Thyroid gland (tissue), 4 donors: ENCODE measurements at regions not wholly inside any gene's neighbourhood (a gene's known extent, or its start where the extent isn't known, plus 50 kb on each side); places are given as distances from the start of the nearest gene placed in this dataset.

ENCODE experiments used
- DNase-seq, 2 donors: peaks; one replicate each; pipeline ENCODE4 v3.0.0-alpha.2; 2019
- H3K27ac ChIP-seq, 3 donors: fragments of 200-600 bp; sonication (generic); 1 replicate in 2 of 3; 2 replicates in 1 of 3; pipeline ENCODE4 v1.5.1; 2016 to 2019; ENCODE audit warnings: mild to moderate bottlenecking in 1 of 3, moderate library complexity in 1 of 3
- H3K27me3 ChIP-seq: fragments of 200-600 bp; sonication (generic); one replicate; pipeline ENCODE4 v1.5.1; 2019
- H3K36me3 ChIP-seq, 2 donors: fragments of 200-600 bp; sonication (generic); one replicate each; pipeline ENCODE4 v1.5.1; 2016 to 2019
- H3K4me1 ChIP-seq, 2 donors: fragments of 200-600 bp; sonication (generic); one replicate each; pipeline ENCODE4 v1.5.1; 2017 to 2019
- H3K4me3 ChIP-seq, 3 donors: fragments of 200-600 bp; sonication (generic); replicated peaks in 1 of 3; 1 replicate in 2 of 3; 2 replicates in 1 of 3; pipeline ENCODE4 v1.5.1; 2016; ENCODE audit warnings: mild to moderate bottlenecking in 1 of 3
- H3K9me3 ChIP-seq: fragments of 200-600 bp; sonication (generic); one replicate; pipeline ENCODE4 v1.5.1; 2017
- POLR2A ChIP-seq, 2 donors: fragments of 450-650 bp; IDR thresholded peaks; one replicate each; pipeline ENCODE4 v1.6.1; 2017; ENCODE audit warnings: antibody characterized with exemption in 2 of 2, mild to moderate bottlenecking in 2 of 2, moderate library complexity in 1 of 2
- WGBS, 2 donors: methylation state at CpG; one replicate each; pipeline ENCODE4 v1.1.5; 2017; 5-methylcytosine and 5-hydroxymethylcytosine counted together
- intact Hi-C: fragments of 100-400 bp; cut with DNase I; formaldehyde crosslinking; loops from one replicate; pipeline ENCODE4 v1.15.1; 2023
- TF ChIP-seq, protein P1 (sequence below), 6 experiments: fragments of 200-600 bp in 3 of 6; fragments of 450-650 bp in 3 of 6; sonication (generic) in 3 of 6; IDR thresholded peaks; one replicate each; pipeline ENCODE4 v1.5.1; 2016 to 2019; ENCODE audit warnings: antibody characterized with exemption in 6 of 6, mild to moderate bottlenecking in 2 of 6, inconsistent platforms in 1 of 6, moderate library complexity in 1 of 6

DNA sequence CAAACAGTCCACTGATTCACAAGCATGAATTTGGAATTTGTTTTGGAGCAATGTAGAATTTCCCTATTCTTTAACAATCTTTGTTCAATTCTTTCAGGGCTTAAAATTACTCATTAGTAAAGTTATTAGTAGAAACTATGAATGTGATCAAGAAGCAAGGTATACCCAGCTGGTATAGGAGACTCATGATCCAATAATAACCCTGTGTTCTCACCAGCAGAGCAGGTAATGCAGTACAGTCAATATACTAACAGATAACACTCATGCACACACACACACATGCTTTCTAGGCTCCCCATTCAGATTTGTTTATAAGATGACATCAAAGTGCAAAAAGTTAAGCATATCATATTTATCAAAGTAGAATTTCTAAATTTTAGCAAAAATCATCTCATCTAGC is 445.2 kb downstream of the ELAVL2 start:
- no peak for DNase-seq
- intact Hi-C loops = loop anchor here (2.0 to 5.0 kb wide), 2 partner anchors 20 to 34 kb away; no protein-coding TSS in a partner anchor
- Histone ChIP-seq H3K27ac (no peak overlapping the region), H3K4me3 (no peak overlapping the region), H3K27me3 (no peaks in the 10 kb centered on the region), H3K36me3 (no peaks in the 10 kb centered on the region), H3K9me3 (no peaks in the 10 kb centered on the region), H3K4me1 (no peaks in the 10 kb centered on the region)
- TF ChIP-seq, protein P1, sequence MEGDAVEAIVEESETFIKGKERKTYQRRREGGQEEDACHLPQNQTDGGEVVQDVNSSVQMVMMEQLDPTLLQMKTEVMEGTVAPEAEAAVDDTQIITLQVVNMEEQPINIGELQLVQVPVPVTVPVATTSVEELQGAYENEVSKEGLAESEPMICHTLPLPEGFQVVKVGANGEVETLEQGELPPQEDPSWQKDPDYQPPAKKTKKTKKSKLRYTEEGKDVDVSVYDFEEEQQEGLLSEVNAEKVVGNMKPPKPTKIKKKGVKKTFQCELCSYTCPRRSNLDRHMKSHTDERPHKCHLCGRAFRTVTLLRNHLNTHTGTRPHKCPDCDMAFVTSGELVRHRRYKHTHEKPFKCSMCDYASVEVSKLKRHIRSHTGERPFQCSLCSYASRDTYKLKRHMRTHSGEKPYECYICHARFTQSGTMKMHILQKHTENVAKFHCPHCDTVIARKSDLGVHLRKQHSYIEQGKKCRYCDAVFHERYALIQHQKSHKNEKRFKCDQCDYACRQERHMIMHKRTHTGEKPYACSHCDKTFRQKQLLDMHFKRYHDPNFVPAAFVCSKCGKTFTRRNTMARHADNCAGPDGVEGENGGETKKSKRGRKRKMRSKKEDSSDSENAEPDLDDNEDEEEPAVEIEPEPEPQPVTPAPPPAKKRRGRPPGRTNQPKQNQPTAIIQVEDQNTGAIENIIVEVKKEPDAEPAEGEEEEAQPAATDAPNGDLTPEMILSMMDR (IDR thresholded peaks at IDR 0.05) = no peak
- no peak for TF ChIP-seq POLR2A (IDR thresholded peaks at IDR 0.05)

- Histone ChIP-seq H3K4me3 (no peak overlapping the region), H3K27me3 (no peaks in the 10 kb centered on the region), H3K36me3 (no peaks in the 10 kb centered on the region), H3K27ac (no peak overlapping the region), H3K9me3 (no peaks in the 10 kb centered on the region), H3K4me1 (no peaks in the 10 kb centered on the region)
- DNase-seq = no peak
- WGBS, 2 donors = 80 to 88% methylated on average over 2 of the region's 2 CpGs
- TF ChIP-seq, protein P1 (IDR thresholded peaks at IDR 0.05) = no peak
- TF ChIP-seq POLR2A (IDR thresholded peaks at IDR 0.05) = no peak
- intact Hi-C loops = loop anchor here (5.0 kb wide), 1 partner anchor 35 kb away; no protein-coding TSS in a partner anchor
These were observed 443.6 kb downstream of the ELAVL2 start for GRCh38 chr9:23382418-23382817.

GRCh38 chr9:23394189-23394588 is 431.9 kb downstream of the ELAVL2 start:
- Histone ChIP-seq H3K9me3 (no peaks in the 10 kb centered on the region), H3K27ac (no peak overlapping the region), H3K27me3 (no peaks in the 10 kb centered on the region), H3K36me3 (no peaks in the 10 kb centered on the region), H3K4me1 (no peaks in the 10 kb centered on the region), H3K4me3 (no peak overlapping the region)
- 85 to 93% methylated on average over 4 of the region's 4 CpGs for WGBS, 2 donors
- intact Hi-C loops = no loop called here
- TF ChIP-seq, protein P1 (IDR thresholded peaks at IDR 0.05) = no peak
- no peak for TF ChIP-seq POLR2A (IDR thresholded peaks at IDR 0.05)
- no peak for DNase-seq

- Histone ChIP-seq H3K27ac (no peak overlapping the region), H3K36me3 (no peaks in the 10 kb centered on the region), H3K4me3 (no peak overlapping the region), H3K27me3 (no peaks in the 10 kb centered on the region), H3K9me3 (no peaks in the 10 kb centered on the region), H3K4me1 (no peaks in the 10 kb centered on the region)
- no peak for TF ChIP-seq POLR2A (IDR thresholded peaks at IDR 0.05)
- TF ChIP-seq, protein P1 (IDR thresholded peaks at IDR 0.05) = no peak
- intact Hi-C loops = no loop called here
- DNase-seq = no peak
These were observed 417.2 kb downstream of the ELAVL2 start for GRCh38 chr9:23408874-23409273.

DNA sequence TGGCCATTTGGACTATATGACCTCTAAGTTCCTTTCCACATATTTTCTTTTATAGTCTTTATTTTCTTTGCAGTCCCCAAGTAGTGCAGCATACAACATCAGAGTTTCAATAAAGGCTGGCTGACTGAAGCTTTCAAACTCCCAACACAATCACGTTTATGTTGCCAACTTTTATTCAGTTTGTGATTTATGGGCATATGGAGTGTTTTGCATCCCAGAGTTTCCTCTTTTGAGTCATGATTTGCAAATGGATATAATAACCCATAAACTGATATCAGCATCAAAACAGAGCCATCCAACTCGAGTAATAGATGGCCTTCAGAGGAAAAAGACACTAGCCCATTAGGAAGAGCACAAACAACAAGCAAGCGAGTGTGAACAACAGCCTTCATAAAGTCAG is 414.0 kb downstream of the ELAVL2 start:
- DNase-seq = no peak
- intact Hi-C loops = no loop called here
- WGBS, 2 donors = 52 to 69% methylated on average over 3 of the region's 3 CpGs
- H3K27me3 ChIP-seq = no peaks in the 10 kb centered on the region
- no peaks in the 10 kb centered on the region for H3K4me1 ChIP-seq
- H3K4me3 ChIP-seq = no peak overlapping the region
- H3K9me3 ChIP-seq = no peaks in the 10 kb centered on the region
- H3K27ac ChIP-seq = no peak overlapping the region
- H3K36me3 ChIP-seq = no peaks in the 10 kb centered on the region
- no peak for TF ChIP-seq POLR2A (IDR thresholded peaks at IDR 0.05)
- TF ChIP-seq, protein P1 (IDR thresholded peaks at IDR 0.05) = no peak
